SK-N-SH treated with all-trans-retinoic acid at 6 μM for 48 hours (cell line): ENCODE measurements at regions not wholly inside any gene's neighbourhood (a gene's known extent, or its start where the extent isn't known, plus 50 kb on each side); places are given as distances from the start of the nearest gene placed in this dataset.

Experiments used
- ATAC-seq: fragments of 200-7000 bp; cut with Tn5 transposase; 3 replicates; pipeline ENCODE4 v1.9.1; 2020; ENCODE audit warnings: mild to moderate bottlenecking, moderate library complexity
- ARNTL ChIP-seq: fragments of 450-650 bp; formaldehyde crosslinking; IDR thresholded peaks from 2 replicates; pipeline ENCODE4 v1.5.0; 2020; ENCODE audit warnings: low read depth, mild to moderate bottlenecking, moderate library complexity, borderline replicate concordance
- BACH2 ChIP-seq: fragments of 250-450 bp; sonication (Bioruptor Pico); IDR thresholded peaks from 2 replicates; pipeline ENCODE4 v1.9.0; 2021; ENCODE audit warnings: mild to moderate bottlenecking, borderline replicate concordance
- CSDC2 ChIP-seq: fragments of 250-450 bp; sonication (Bioruptor Pico); IDR thresholded peaks from 2 replicates; pipeline ENCODE4 v1.5.0; 2020; ENCODE audit warnings: mild to moderate bottlenecking, moderate library complexity
- CSRNP3 ChIP-seq: fragments of 250-450 bp; sonication (Bioruptor Pico); IDR thresholded peaks from 2 replicates; pipeline ENCODE4 v1.5.1; 2021; ENCODE audit warnings: mild to moderate bottlenecking, moderate library complexity
- ESRRG ChIP-seq: fragments of 250-450 bp; sonication (Bioruptor Pico); IDR thresholded peaks from 2 replicates; pipeline ENCODE4 v1.6.1; 2021; ENCODE audit warnings: mild to moderate bottlenecking
- GLIS3 ChIP-seq: fragments of 250-450 bp; sonication (Bioruptor Pico); IDR thresholded peaks from 2 replicates; pipeline ENCODE4 v1.5.0; 2020; ENCODE audit warnings: mild to moderate bottlenecking, moderate library complexity
- ISL1 ChIP-seq: fragments of 250-450 bp; sonication (Bioruptor Pico); IDR thresholded peaks from 2 replicates; pipeline ENCODE4 v2.1.2; 2022; ENCODE audit warnings: mild to moderate bottlenecking, moderate library complexity
- OSR1 ChIP-seq: fragments of 250-450 bp; sonication (Bioruptor Pico); IDR thresholded peaks from 2 replicates; pipeline ENCODE4 v1.8.0; 2022; ENCODE audit warnings: moderate library complexity, mild to moderate bottlenecking, inconsistent platforms
- POU6F1 ChIP-seq: fragments of 250-450 bp; sonication (Bioruptor Pico); IDR thresholded peaks from 2 replicates; pipeline ENCODE4 v1.8.0; 2021; ENCODE audit warnings: low read depth, mild to moderate bottlenecking, moderate library complexity, borderline replicate concordance
- PPARA ChIP-seq: fragments of 250-450 bp; sonication (Bioruptor Pico); IDR thresholded peaks from 2 replicates; pipeline ENCODE4 v1.5.0; 2020; ENCODE audit warnings: mild to moderate bottlenecking, borderline replicate concordance
- RARB ChIP-seq: fragments of 250-450 bp; sonication (Bioruptor Pico); IDR thresholded peaks from 2 replicates; pipeline ENCODE4 v1.8.0; 2021; ENCODE audit warnings: mild to moderate bottlenecking, moderate library complexity
- SNAI2 ChIP-seq: fragments of 250-450 bp; sonication (Bioruptor Pico); IDR thresholded peaks from 2 replicates; pipeline ENCODE4 v1.5.0; 2020; ENCODE audit warnings: mild to moderate bottlenecking, moderate library complexity
- TCF4 ChIP-seq: fragments of 250-450 bp; sonication (Bioruptor Pico); IDR thresholded peaks from 2 replicates; pipeline ENCODE4 v1.8.0; 2021; ENCODE audit warnings: mild to moderate bottlenecking, moderate library complexity, borderline replicate concordance
- TSHZ2 ChIP-seq: fragments of 250-450 bp; sonication (Bioruptor Pico); IDR thresholded peaks from 2 replicates; pipeline ENCODE4 v1.5.0; 2020; ENCODE audit warnings: mild to moderate bottlenecking, moderate library complexity
- ZC3H10 ChIP-seq: fragments of 250-450 bp; sonication (Bioruptor Pico); IDR thresholded peaks from 2 replicates; pipeline ENCODE4 v1.5.1; 2021; ENCODE audit warnings: mild to moderate bottlenecking, moderate library complexity
- ZFP3 ChIP-seq: fragments of 250-450 bp; sonication (Bioruptor Pico); IDR thresholded peaks from 2 replicates; pipeline ENCODE4 v1.5.0; 2020; ENCODE audit warnings: mild to moderate bottlenecking, moderate library complexity
- ZFP30 ChIP-seq: fragments of 450-650 bp; formaldehyde crosslinking; IDR thresholded peaks from 2 replicates; pipeline ENCODE4 v1.5.0; 2022; ENCODE audit warnings: mild to moderate bottlenecking, moderate library complexity
- ZNF70 ChIP-seq: fragments of 450-650 bp; formaldehyde crosslinking; IDR thresholded peaks from 2 replicates; pipeline ENCODE4 v1.5.0; 2020; ENCODE audit warnings: mild to moderate bottlenecking, moderate library complexity
- ZNF8 ChIP-seq: fragments of 450-650 bp; formaldehyde crosslinking; IDR thresholded peaks from 2 replicates; pipeline ENCODE4 v1.5.0; 2020; ENCODE audit warnings: mild to moderate bottlenecking, moderate library complexity
- TF ChIP-seq, protein P1 (sequence below): fragments of 250-450 bp; sonication (Bioruptor Pico); IDR thresholded peaks from 2 replicates; pipeline ENCODE4 v1.8.0; 2020; ENCODE audit warnings: mild to moderate bottlenecking, moderate library complexity, borderline replicate concordance

DNA sequence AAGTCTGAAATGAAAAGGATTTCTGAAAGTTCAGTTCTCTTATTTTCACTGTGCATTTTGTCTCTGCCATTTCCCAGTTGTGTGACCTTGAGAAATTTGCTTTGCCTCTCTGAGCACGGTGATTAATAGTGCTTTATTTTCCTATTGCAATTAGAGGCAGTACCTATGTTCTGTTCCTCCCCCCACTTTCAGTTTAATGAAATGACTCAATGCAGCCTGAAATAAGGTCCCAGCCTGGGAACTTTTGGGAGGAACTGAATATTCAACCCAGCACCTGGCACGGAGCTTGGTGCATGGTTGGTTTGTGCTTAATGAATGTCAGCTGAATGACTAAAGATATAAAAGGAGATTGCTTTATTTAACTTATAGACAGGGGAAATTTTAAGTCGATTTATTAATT is 352.6 kb downstream of the PDCD6IP start:
- ATAC-seq = no peak

DNA sequence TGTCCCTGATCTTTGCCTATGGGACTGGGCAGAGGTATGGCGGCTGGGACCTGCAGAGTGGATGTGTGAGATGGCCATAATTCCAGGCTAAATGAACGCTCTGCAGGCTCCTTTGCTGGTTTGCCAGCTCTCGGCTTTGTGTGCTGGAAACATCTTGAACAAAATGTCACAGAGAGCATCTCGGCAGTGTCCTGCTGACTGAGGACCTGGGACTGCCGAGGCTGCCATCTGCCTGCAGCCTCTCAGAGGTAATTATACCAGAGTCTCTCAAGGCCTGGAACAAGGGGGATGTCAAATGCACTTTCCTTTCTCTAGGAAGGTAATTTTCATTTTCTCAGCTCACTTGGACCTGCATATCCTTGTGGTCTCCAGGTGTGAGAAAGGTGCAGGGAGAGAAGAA is 354.2 kb downstream of the PDCD6IP start:
- TF ChIP-seq ZC3H10 (CRISPR knock-in tag) = no peak
- no peak for ATAC-seq

More for the DNA sequence above, 352.6 kb downstream of the PDCD6IP start:
- TF ChIP-seq ESRRG (CRISPR knock-in tag) = no peak
- no peak for TF ChIP-seq ISL1
- no peak for TF ChIP-seq TCF4 (CRISPR knock-in tag)
- no peak for TF ChIP-seq GLIS3
- TF ChIP-seq ZC3H10 (CRISPR knock-in tag) = no peak
- TF ChIP-seq BACH2 (CRISPR knock-in tag) = no peak
- no peak for TF ChIP-seq ZFP30 (CRISPR knock-in tag)
- TF ChIP-seq, all 23 proteins: peak for 0

DNA sequence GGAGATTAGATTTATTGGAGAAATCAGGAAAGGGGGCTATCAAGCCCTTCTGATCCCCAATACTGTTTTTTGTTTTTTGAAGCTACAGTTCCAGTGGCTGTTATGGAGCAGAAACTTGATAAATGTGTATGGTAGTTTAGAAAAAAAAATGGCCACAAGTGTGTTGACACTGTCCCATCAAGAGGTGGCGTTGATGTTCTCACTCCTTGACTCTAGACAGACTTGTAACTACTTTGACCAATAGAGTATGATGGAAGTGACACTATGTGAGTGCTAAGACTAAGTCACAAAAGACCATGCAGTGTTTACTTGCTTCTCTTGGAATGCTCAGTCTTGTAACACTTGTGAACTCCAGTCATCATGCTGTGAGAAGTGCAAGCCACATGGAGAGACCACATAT is 356.7 kb downstream of the PDCD6IP start:
- TF ChIP-seq OSR1 (no peak), CSRNP3 (no peak), ESRRG (CRISPR knock-in tag) (no peak), TSHZ2 (no peak), TCF4 (CRISPR knock-in tag) (no peak), GLIS3 (no peak), CSDC2 (no peak)
- ATAC-seq = no peak

- TF ChIP-seq TSHZ2 (no peak), BACH2 (CRISPR knock-in tag) (no peak), ZC3H10 (CRISPR knock-in tag) (no peak)
- TF ChIP-seq, all 23 proteins: peak for 0
- no peak for ATAC-seq
Observed at GRCh38 chr3:34155666-34156065, 357.2 kb downstream of the PDCD6IP start.

DNA sequence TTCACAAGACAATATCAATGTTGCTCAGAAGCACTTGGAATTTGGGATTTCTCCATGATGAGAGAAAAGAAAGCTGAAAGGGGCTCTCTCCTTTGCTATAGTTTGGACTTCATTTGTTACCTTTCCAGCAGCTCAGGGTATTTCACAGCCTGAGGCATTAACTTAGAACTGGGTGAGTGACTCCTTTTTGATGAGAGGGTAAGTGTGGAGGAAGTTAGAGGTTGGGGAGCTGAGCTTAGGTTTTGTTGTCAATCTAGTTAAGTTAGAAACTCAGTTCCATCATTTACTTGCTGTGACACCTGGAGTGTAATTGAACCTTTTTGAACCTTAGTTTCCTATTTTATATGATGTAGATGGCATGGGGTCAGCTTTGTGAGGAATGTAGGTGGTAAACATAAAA is 359.1 kb downstream of the PDCD6IP start:
- no peak for ATAC-seq
- TF ChIP-seq ZNF8 (CRISPR knock-in tag) (no peak), POU6F1 (CRISPR knock-in tag) (no peak), ZNF70 (CRISPR knock-in tag) (no peak), ZFP30 (CRISPR knock-in tag) (no peak), OSR1 (no peak), ESRRG (CRISPR knock-in tag) (no peak), SNAI2 (CRISPR knock-in tag) (no peak), RARB (CRISPR knock-in tag) (no peak), GLIS3 (no peak), ZFP3 (CRISPR knock-in tag) (no peak), TSHZ2 (no peak), PPARA (no peak), ISL1 (no peak), CSDC2 (no peak), ARNTL (CRISPR knock-in tag) (no peak), ZC3H10 (CRISPR knock-in tag) (no peak), BACH2 (CRISPR knock-in tag) (no peak)
- TF ChIP-seq, protein P1, sequence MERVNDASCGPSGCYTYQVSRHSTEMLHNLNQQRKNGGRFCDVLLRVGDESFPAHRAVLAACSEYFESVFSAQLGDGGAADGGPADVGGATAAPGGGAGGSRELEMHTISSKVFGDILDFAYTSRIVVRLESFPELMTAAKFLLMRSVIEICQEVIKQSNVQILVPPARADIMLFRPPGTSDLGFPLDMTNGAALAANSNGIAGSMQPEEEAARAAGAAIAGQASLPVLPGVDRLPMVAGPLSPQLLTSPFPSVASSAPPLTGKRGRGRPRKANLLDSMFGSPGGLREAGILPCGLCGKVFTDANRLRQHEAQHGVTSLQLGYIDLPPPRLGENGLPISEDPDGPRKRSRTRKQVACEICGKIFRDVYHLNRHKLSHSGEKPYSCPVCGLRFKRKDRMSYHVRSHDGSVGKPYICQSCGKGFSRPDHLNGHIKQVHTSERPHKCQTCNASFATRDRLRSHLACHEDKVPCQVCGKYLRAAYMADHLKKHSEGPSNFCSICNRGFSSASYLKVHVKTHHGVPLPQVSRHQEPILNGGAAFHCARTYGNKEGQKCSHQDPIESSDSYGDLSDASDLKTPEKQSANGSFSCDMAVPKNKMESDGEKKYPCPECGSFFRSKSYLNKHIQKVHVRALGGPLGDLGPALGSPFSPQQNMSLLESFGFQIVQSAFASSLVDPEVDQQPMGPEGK (CRISPR knock-in tag) = no peak
